Activated gamma-delta T cell treated with Interleukin-2 at 50 U/mL for 16 hours (primary cell): ENCODE measurements at regions not wholly inside any gene's neighbourhood (a gene's known extent, or its start where the extent isn't known, plus 50 kb on each side); places are given as distances from the start of the nearest gene placed in this dataset.
A peak's percentile ranks its signal among the peaks of the same experiment; 100 is the strongest.

Source experiments
- DNase-seq: peaks from one replicate; pipeline ENCODE4 v3.0.0-alpha.2; 2020

DNA sequence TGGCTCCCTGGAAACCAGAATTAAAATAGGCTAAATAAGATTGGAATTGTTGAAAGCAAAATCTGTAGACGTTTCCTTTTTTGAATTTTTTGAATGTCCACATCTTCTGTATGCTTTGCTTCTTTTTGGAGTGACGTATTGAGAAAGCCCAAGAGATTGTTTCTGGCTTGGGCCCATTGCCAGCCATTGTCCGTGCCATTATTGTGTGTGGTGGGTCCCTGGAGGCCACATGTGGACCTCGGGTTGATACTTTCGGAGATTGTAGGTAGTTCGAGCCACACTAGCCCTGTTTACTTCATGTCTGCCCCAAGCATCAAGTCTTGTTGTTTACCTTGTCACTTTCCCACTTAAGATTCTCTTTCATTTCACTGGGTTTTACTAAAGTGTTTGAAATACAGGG, 106.0 kb downstream of the PALM2AKAP2 start:
- no peak for DNase-seq

DNA sequence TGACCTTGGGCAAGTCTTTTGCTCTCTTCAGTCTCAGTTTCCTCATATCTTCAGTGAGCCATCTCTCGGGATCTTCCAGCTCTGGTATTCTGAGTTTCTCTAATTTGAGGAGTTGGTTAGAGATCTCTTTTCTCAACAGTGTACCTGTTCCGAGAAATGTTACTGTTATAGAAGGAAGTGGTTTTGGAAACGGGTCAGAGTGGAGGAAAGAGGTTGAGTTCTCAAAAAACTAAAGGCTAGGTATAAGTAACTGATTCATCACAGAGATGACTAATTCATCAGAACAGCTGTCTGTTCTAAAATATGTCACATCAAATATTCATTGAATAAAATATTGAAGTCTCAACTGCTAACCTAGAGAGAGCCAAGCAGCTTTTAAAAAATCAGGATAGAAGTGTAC, 106.6 kb downstream of the PALM2AKAP2 start:
- DNase-seq = no peak

DNA sequence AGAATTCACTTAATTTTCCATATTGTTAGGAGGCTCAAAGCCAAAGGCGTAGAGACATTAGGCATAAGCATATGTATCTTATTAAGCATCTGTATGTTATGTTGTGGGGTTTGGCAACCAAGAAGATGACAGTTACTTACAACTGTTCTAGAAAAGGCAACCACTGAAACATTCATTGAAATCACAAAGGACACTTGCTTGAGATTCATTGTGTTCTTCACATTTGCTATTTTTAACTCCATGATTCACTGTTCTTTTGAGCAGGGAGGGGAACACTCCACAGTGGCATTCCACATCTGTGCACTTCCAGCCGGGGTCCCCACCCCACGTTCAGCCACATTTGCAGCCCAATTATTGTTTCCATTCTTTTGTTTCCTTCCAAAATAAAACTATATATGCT, 107.1 kb downstream of the PALM2AKAP2 start:
- no peak for DNase-seq

DNA sequence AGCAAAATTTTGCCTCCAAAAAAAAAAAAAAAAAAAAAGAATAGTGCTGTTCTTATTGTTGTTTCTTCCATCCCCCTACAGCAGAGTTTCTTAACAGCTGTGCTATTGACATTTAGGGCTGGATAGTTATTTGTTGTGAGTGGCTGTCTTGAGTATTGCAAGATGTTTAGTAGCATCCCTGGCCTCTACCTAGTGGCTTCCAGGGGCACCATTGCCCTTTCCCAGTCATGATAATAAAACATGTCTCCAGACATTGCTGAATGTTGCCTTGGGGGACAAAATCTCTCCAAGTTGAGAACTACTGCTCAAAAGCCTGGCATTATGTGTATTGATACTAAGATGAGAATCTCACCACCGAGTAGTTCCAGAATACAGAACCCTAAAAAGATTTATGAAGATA, 108.7 kb downstream of the PALM2AKAP2 start:
- DNase-seq = no peak

DNA sequence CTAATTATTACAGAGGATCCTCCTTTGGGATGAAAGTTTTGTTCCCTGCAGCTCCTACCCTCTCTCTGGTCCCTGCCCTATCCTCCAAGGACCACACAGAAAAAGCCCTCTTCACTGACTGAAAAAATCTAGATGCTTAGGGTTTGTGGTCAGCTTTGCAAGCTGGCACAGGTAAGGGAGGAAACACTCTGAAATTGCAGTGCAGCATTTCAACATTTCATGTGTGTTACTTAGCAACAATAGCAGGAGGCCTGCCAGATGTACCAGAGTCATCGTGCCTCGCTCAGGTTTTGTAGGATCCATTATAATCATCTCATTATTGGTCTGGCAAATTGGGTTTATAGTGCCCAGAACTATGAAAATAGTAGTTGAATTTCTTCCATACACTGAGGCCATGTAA, 109.5 kb downstream of the PALM2AKAP2 start:
- DNase-seq = no peak

DNA sequence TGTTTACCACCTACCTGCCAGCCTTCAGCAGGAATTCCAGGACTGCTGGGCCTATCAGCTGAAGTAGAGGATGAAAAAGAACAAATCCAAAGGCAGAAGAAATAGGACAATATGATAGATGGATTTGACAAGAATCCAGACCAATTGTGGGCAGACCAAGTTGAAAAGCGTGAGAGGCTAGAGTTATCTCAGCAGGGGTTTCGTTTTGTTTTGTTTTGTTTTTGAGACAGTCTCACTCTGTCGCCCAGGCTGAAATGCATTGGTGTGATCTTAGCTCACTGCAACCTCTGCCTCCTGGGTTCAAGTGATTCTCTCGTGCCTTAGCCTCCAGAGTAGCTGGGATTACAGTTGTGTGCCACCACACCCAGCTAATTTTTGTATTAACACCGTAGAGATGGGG, 113.2 kb downstream of the PALM2AKAP2 start:
- no peak for DNase-seq

DNA sequence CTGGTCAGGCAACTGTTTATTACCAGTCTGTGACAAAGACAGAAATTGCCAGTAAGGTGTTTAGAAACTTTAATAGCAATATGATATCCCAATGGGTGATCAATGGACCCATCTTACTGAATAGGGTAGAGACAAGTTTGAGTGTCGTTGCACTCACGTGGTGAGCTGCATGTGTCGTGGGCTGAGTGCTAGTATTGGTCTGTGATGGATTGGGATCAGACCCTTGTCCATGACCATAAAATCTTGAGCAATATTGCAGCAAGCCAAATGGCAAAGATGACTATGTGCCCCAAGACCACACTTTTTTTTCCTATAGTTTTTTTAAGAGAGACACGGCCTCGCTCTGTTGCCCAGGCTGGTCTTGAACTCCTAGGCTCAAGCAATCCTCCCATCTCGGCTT, 114.5 kb downstream of the PALM2AKAP2 start:
- no peak for DNase-seq

DNA sequence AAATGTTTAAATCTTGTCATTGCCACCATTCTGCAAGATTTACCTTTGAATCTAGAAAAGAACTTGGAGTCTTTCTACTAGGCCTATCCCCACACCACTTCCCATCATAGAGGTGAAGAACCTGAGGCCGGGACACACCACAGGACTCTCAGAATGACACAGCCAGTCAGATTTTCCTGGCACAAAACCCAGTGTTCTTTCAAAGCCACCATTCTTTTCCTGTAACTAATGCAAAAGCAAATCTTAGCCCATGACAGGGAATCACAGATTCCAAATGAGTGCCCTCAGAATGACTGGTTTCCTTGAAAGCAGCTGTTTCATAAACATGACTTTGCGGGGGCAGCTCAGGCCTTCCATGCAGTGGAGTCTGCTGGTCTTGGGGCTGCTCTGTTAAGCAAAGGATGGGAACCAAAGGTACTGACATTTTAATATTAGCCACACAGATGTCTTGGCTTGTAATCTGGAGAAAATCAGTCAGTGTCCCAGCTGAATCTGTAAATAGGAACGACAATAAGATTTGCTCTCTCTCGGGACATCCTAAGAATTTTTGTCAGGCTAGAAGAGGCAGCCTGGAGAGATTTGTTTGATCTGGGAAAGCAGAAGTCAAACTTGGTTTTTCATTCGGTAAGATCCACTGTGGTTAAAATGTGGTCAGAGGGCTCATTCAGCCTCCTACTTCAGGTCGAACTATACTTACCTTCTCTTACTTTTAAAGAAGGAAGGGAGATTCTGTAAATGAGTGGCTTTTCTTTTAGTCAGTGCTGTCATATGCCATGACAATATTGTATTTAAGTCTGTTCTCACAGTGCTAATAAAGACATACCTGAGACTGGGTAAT, 115.1 kb downstream of the PALM2AKAP2 start:
- no peak for DNase-seq

DNA sequence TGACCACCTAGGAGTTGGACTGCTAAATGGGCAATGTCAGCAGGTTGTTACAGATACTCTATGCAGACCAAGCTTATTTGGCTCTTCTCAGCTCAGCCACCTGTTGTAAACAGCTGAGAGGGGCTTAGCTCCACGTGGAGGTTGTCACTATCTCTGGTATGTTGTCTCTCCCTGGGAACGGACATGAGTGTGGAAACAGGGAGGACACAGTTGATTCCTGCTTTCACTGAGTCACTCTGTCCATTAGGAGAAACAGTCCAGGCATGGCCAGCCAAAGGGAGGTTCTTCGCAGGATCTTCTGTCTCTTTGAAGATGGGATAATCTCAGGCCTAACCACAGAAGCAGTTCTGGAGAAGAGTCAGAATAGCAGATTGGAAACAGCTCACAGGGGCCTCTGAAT, 121.2 kb downstream of the PALM2AKAP2 start:
- no peak for DNase-seq

DNA sequence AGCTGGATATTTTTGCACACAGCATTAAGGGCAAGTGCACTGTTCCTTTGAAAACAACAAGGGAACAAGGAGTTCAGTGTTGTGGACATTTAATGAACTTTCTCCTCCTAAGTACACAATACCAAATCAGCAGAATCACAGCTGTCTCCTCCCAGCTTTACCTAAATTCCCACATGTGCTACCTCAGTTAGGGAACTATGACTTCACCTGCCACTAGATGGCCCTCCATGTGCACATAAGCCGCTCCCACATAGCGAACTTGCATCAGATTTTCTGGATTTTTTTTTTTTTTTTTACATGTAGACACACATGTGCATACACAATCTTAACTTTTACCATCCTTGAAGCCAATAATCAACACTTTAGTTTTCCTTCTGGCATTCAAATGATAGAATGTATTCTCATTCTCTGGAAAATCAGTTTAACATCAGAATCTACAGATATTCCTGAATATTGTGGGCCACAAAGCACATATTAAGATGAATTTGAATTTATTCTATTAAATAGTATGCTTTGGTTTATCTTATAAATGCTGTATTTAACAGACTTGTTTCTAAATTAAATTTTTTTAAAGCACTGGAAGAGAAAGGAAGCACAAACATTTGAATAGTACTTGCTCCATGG, 123.6 kb downstream of the PALM2AKAP2 start:
- DNase-seq = peak; percentile 39

DNA sequence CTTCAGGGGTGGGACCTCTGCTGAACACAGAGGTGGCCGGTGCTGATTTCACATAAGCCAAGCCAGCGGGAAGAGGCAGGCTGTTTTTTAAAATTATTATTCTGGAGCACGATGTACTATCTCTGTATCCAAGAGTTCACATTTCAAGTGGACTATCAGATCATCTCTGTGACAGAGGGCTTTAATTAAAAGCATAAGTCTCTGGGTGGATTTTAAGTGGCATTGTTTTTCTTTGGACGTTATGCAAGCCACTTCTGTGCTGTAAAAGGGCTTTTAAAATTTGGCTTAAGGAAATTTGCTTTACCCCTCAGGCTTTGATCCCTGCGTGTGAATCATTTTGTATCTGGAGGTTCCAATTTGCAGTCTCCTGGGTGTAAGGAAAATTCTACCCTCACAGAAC, 124.7 kb downstream of the PALM2AKAP2 start:
- DNase-seq = no peak

DNA sequence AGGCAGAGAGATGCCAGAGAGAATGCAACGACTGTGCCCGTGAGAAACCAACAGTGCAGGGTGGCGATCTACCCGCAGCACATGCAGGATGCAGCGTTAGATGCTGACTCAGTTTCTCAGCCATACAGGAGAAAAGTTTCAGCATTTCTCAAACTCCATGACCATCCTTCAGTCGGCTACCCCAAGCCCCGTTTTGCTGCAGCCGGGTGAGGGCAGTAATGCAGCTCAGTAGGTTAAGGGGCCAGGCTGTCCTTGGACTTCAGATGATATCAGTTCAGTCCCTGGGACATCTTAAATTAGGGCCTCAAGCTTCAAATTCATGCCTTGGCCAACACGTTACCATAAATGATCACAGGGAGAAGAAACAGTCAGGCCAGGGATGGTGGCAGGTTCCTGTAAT, 125.5 kb downstream of the PALM2AKAP2 start:
- DNase-seq = no peak

DNA sequence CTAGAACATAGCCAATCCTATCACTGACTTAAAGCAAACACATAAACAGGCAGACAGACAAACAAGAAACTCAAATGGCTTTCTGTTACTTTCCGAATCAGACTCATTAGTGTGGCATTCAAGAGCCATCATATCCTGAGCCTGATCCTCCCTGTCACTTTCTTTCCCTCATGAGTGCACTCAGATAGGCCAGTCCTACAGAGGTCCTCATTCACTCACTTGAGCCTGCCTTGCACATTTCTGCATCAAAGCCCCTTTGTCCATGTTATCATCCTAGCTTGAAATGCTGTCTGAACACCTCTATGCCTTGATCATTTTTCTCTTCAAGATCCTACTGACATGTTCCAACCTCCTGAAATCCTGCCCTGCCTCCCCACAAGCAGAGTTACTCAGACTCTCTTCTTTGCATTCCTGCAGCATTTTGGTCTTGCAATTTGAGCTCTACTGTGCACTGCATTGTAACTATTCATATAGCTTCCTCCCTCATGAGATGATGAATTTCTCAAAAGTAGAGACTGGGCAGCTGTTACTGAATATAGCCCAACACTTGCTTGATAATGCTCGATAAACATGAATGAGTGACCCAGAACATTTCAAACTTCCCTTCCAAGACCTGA, 126.9 kb downstream of the PALM2AKAP2 start:
- DNase-seq = no peak

DNA sequence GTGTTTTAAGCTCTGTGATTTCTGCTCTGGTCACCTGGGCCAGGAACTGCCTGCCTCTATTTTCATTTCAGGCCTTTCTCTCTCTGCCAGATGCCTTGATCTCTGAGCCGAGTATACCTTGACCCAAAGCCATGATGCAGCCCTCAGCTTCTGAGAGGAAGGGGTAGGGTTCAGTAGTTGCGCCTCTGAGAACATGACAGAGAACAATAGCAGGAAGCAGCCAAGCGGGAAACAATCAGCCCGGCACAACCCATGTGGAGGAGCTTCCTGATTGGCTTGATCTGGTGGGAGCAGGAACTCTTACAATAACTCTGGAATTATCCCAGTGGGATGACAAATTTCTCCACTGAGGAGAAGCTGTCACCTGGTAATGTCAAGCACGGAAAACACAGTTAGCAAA, 127.4 kb downstream of the PALM2AKAP2 start:
- no peak for DNase-seq

DNA sequence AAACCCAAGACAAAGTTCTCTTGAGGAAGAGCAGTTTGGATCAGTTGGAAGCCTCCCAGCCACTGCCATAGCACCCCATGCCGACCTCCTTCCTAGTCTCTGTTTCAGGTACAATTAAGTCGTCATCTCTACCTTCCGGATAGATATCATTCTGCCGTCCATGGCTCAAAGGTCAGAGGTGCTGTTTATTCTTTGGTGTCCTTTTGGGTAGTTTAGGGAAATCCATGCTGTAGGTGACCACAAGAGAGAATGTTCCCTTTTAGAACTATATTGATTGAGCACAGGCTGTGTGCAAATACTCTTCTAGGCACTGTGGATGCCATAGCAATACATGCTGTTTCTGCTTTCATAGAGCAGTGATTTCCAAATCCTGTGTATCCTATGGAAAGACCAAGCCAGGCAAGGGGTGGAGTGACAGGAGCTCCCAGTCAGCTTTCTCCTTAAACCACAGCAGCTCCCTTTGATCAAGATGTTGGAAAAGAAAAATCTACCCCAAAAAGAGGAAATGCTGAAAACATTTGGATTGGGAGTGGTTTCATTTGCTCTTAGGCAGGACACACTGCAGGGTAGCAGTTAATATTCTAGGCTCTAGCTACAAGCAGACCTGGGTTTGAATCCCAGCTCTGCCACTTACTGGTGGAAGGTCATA, 127.9 kb downstream of the PALM2AKAP2 start:
- no peak for DNase-seq

DNA sequence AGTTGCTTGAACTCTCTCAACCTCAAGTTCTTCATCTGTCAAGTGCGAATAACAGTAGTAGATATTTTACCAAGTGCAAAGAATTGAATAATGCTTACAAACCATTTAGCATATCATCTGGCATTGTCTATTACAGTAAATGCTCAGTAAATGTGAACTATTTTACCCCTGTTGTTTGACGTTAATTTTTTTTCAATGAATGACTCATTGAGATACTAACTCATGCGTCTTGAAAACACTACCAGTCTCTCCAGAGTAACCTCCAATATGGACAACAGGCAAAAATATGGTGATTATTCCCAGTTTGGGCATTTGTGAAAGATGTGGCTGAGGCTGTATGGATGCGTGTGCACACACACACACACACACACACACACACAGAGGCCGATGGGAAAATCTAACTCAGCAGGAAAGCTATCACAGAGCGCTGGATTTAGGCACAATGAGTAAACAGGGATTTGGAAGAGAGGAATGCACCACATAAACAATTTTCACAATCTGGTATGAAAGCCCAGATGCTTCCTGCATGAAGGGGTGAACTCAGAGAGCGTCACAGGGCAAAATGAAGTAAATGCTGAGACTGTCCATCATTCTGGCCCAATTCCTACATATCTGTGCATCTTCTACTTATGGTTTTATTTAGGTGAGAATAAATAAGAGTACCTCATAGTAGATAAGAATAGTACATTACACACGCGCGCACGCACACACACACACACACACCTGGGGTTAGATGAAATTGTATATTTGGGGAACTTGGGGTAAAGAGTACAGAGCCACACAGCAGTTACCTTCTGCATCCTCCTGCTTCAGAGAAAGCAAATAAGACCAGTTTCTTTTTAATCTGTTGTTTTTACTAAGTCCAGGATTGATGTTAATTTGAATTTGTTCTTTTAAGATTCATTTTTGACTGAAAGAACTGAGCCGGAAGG, 128.7 kb downstream of the PALM2AKAP2 start:
- no peak for DNase-seq

DNA sequence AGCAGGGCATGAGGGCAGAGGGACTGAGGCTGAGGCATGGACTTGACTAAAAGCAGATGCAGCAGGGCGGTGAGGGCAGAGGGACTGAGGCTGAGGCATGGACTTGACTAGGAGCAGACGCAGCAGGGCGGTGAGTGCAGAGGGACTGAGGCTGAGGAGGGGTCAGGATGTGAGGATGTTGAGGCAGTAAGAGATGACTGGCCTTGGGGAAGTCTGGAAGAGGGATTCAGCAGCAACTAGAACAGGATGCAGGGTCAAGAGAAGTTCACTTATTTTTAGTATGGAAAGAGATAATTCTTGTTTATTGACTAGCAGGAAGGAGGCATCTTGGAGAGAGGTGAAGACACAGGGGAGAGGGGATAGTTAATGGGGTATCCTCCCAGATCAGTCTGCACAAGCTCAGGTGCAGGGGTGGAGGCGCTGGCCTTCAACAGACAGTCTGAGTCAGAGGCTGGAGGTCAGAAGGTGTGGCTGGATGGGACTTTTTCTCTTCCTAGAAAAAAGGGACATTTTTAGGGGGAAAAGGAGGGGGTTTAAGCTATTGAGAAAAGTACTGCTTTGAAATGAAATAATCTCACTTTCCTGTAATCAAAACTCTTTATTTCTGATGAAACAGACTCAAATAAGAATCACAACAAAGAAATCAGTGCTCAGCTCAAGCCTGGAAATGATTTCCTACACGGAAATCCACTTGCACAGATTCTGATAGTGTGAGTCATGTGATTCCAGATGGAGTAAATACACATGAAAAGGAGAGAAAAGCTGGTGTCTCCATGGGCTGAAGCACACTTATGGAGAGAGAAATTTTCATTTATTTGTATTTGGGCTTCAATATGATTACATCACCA, 130.9 kb downstream of the PALM2AKAP2 start:
- no peak for DNase-seq

DNA sequence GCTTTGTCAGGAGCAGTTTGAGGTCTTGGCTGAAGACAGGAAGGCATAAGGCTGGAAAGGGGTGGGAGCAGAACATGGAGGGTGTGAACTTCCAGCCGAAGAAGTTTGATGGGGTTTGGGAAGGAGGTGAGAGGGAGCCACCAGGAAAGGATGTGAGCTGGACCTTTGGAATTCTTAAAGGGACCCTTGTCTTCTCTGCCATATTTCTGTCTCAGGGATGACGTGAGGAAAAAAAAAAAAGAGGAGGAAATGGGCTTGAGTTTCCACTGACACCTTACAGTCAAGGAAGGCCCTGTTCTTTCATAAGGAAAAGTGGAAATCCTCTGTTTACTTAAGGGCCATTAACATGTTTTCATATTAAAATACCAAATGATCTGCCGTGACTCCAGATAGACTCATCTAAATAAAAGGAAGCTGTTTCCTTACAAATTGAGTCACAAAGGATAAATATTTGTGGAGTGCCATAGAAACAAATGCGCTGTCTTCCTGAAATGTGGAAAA, 132.1 kb downstream of the PALM2AKAP2 start:
- DNase-seq = no peak

DNA sequence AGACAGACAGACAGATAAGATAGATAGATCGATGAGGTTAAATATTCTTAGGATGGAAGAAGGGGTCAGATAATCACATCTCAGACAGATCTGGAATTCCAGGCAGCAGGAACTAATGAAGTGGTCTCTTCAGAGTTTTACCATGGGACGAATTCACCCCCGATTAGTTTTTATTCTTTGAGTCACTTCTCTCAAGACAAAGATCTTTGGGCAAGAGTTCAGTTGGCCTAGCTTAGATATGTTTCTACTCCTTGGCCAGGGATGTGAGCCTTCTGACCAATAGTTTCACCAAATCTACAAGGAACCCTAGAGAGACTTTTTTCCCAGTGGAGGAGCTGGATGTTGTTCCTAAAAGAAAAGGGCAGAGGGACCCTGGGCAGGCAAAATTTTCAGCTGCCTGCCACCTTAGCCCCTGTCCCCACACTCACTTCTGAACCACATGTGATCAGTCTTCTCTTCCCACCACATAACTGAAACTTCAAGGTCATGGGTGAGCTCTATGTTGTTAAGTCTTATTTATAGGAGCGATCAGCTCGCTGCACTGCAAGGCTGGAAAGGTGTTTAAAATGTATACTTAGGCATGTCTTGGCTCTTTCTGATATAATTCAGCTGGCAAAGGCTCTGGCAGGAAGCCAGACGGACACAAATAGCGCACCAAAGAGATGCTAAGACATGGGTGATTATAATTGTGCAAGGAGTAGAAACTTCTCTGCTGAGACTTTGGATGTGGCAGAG, 132.9 kb downstream of the PALM2AKAP2 start:
- no peak for DNase-seq

DNA sequence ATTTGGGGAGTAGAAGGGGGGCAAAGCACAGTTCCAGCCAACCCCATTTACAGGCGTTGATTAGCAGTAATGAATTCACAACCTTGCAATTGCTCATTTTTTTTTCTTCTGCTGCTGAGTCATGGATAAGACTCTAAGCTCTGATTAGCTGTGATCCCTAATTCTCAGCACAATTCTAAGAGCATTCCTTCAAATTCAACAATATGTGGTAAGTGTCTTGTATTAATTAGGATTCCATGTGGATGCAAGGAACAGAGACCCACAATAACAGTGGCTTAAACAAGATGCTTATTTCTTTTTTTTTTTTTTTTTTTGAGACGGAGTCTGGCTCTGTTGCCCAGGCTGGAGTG, 133.4 kb downstream of the PALM2AKAP2 start:
- no peak for DNase-seq
